ENCODE measurements at regions not wholly inside any gene's neighbourhood (a gene's known extent, or its start where the extent isn't known, plus 50 kb on each side); places are given as distances from the start of the nearest gene placed in this dataset.

DNA sequence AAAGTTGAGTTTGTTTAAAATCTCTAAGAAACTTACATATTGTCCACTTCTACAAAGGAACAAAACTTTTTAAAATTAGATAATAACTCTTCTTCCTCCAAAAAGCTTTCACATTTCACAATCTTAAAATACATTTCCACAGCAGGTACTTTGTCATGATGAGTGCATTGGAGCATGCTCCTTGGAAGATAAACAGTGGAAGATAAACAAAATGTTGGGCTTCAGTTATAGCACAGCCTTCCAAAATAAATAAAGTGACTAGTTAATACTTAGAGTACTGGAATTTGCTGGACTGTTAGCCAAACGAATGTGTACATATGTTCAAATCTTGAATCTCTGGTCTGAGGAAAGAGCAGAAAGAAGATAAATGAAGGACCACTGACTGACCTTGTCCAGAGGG is 54.9 kb upstream of the PDE5A start:
- peak overlapping the region; percentile 99 for H2BK20ac ChIP-seq (ENCODE audit: low read depth, low read length)
- POLR2A ChIA-PET (ENCODE audit: unreplicated experiment) = interaction anchor here (1.9 to 2.7 kb wide), 4 partner anchors 20 to 58 kb away, joined by 4 to 13 read pairs (median 5); partner anchors contain the start of gene PDE5A
- CTCF ChIA-PET = interaction anchor here (1.1 kb wide), 2 partner anchors 54 to 361 kb away, joined by 3 to 5 read pairs; partner anchors contain the start of gene PDE5A
- no peaks in the 10 kb centered on the region for H4K20me1 ChIP-seq (ENCODE audit: insufficient read depth, low read length)
- H4K8ac ChIP-seq (ENCODE audit: low read depth in 2 of 2, low read length in 2 of 2) = peak overlapping the region in 1 of 2 experiments; percentile 85; a peak in 3 of 4 replicates
- H3K18ac ChIP-seq (ENCODE audit: low read depth, low read length) = peak overlapping the region; percentile 93
- H3K4me2 ChIP-seq (ENCODE audit: low read depth, low read length) = peak overlapping the region; percentile 45; the same call in 1 of the 2 replicates
- peak overlapping the region; percentile 46; the same call in 1 of the 2 replicates for H3K9ac ChIP-seq (ENCODE audit: low read depth, low read length)
- peak overlapping the region; percentile 73 for H3K56ac ChIP-seq (ENCODE audit: extremely low read depth, insufficient read depth, low read length)
- H3K9me1 ChIP-seq (ENCODE audit: insufficient read depth, low read length) = peaks cover 6% of the 10 kb centered on the region
- H3K23ac ChIP-seq (ENCODE audit: low read depth, low read length) = peak overlapping the region; percentile 87
- in situ Hi-C loops (cut with MboI; ENCODE audit: low sequenced_read_pairs) (no loop called here), dilution Hi-C loops (cut with HindIII; ENCODE audit: low sequenced_read_pairs, unreplicated experiment) (no loop called here), intact Hi-C loops (cut with micrococcal nuclease) (loop anchor here (2.0 kb wide), 1 partner anchor 55 kb away; the partner anchor contains the start of gene PDE5A)
- H2AK9ac ChIP-seq (replicated peaks; ENCODE audit: low read depth, low read length, poor library complexity) = no peak overlapping the region
- 0% methylated on average over 1 of the region's 1 CpG; no CpG with 5 or more reads in 1 of the 2 experiments for WGBS, 2 experiments (ENCODE audit: extremely low coverage in 2 of 2, insufficient read length in 1 of 2)
- no peaks in the 10 kb centered on the region for H3K36me3 ChIP-seq (ENCODE audit: control insufficient read depth, insufficient read depth, low read length)
- no peaks in the 10 kb centered on the region for H3K9me3 ChIP-seq (ENCODE audit: control insufficient read depth, insufficient read depth, low read length)
- H4K91ac ChIP-seq (ENCODE audit: insufficient read depth, low read depth, low read length) = peak overlapping the region; percentile 92
- H2AFZ ChIP-seq (replicated peaks; ENCODE audit: low read length, poor library complexity) = no peak overlapping the region
- no peak overlapping the region for H3K4me3 ChIP-seq (ENCODE audit: insufficient read depth, low read depth, low read length)
- TF ChIP-seq MXI1 (IDR thresholded peaks at IDR 0.05; ENCODE audit: borderline replicate concordance, low read depth, low read length) (no peak), MAFK (IDR thresholded peaks at IDR 0.05; ENCODE audit: low read depth, low read length) (no peak), SMC3 (IDR thresholded peaks at IDR 0.05; ENCODE audit: low read depth, low read length) (no peak), CHD1 (IDR thresholded peaks at IDR 0.05; ENCODE audit: low read depth, low read length) (no peak), MAZ (IDR thresholded peaks at IDR 0.05; ENCODE audit: borderline replicate concordance, low read depth, low read length) (no peak), RFX5 (IDR thresholded peaks at IDR 0.05; ENCODE audit: low read depth, low read length) (no peak), NFE2L2 (IDR thresholded peaks at IDR 0.05; ENCODE audit: low read depth, low read length) (no peak), CTCF (conservative IDR thresholded peaks at IDR 0.05; ENCODE audit: low read depth, low read length) (no peak), BHLHE40 (IDR thresholded peaks at IDR 0.05; ENCODE audit: low read depth, low read length) (peak; percentile 63; the same call in 1 of the 2 replicates), ELK1 (IDR thresholded peaks at IDR 0.05; ENCODE audit: borderline replicate concordance, low read depth, low read length) (no peak), RAD21 (IDR thresholded peaks at IDR 0.05; ENCODE audit: low read length) (no peak), RCOR1 (IDR thresholded peaks at IDR 0.05; ENCODE audit: insufficient replicate concordance, low read length) (no peak), POLR2A (IDR thresholded peaks at IDR 0.05; ENCODE audit: low read depth, low read length) (no peak), USF2 (IDR thresholded peaks at IDR 0.05; ENCODE audit: low read depth, low read length) (no peak), FOS (IDR thresholded peaks at IDR 0.05; ENCODE audit: low read depth, low read length) (0 out of 2 replicates have a peak, but pooled peaks have one; percentile 25), CEBPB (IDR thresholded peaks at IDR 0.05; ENCODE audit: low read depth, low read length) (peak; percentile 86)
- no peaks in the 10 kb centered on the region for H3K27me3 ChIP-seq (ENCODE audit: control insufficient read depth, insufficient read depth, low read length)
- DNase-seq = peak; percentile 93
- H2BK5ac ChIP-seq (ENCODE audit: low read depth, low read length, poor library complexity, severe bottlenecking) = peak overlapping the region; percentile 97
- peak overlapping the region; percentile 98 for H3K4ac ChIP-seq (ENCODE audit: low read depth, low read length)
- H3K14ac ChIP-seq (replicated peaks; ENCODE audit: low read depth, low read length) = peak overlapping the region; percentile 92
- peak overlapping the region; percentile 99; the same call in 1 of the 2 replicates for H2AK5ac ChIP-seq (ENCODE audit: low read depth, low read length)
- BruUV-seq (replicated peaks) = no TSS peak
- peak overlapping the region; percentile 69; the same call in 1 of the 3 replicates for H2BK15ac ChIP-seq (ENCODE audit: low read depth, low read length)
- ATAC-seq (ENCODE audit: low read depth) = peak; percentile 76
- H4K5ac ChIP-seq (ENCODE audit: low read depth, low read length) = peak overlapping the region; percentile 89
- H3K79me1 ChIP-seq (ENCODE audit: low read depth in 1 of 2, low read length in 2 of 2) = peaks cover 0 to 9% of the 10 kb centered on the region in 2 experiments; a peak in 2 of 4 replicates
- H3K27ac ChIP-seq (ENCODE audit: insufficient read depth, low read length) = peak overlapping the region; percentile 92
- H3K4me1 ChIP-seq (ENCODE audit: control insufficient read depth, insufficient read depth, low read length) = peaks cover 21% of the 10 kb centered on the region
- peak overlapping the region; percentile 98 for H2BK120ac ChIP-seq (ENCODE audit: low read depth, low read length)
